ENCODE measurements at regions not wholly inside any gene's neighbourhood (a gene's known extent, or its start where the extent isn't known, plus 50 kb on each side); places are given as distances from the start of the nearest gene placed in this dataset.
"Not testable (repeated sequence)": the region's sequence is repeated elsewhere in the genome, so short reads cannot be mapped to it uniquely, and the experiment has no call there.

DNA sequence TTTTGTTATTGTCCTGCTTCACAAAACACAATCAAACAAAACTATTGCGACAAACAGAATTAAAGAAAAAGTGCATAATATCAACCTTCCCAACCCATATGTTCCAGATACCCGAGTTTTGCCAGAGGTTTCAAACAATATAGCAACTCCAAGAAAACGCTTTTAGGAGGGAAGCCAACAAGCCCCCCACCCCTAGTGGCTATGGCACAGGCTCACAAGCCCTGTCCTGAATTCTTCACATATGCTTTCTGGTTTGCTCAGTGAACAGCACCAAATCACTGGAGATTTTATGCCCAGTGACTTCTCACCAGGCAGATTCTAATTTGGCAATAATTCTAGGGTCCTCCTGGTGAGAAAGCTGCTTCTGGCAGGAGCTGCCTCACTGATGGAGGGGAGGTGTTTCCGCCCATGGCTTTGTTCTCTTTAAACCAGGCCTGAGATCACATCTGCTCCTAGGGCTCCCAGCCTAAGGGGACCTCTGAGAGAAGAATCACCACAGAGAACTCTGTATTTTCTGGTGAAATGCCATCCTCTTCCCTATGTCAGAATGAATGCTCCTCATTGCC, 1982.4 kb downstream of the EFNA5 start:
- no peak for DNase-seq (ENCODE audit: low read depth)

DNA sequence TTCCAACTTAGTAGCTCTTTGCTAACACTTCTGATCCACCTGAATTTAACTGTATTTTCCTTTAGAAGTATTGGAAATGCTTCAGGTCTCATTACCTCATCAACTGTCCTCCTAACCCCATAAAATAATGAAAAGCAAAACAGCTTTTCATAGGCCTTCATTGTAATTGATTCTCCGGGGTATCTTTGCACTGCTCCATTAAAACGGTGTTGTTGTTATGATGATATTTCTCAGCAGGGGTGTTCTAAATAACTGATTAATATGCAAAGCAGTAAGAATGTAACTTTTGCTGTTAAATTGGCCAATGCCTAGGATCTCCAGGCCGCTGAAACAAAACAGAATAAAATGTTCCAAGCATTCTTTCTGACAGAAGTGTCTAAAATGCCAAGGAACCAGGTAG, 1983.2 kb downstream of the EFNA5 start:
- no peak for DNase-seq (ENCODE audit: low read depth)

DNA sequence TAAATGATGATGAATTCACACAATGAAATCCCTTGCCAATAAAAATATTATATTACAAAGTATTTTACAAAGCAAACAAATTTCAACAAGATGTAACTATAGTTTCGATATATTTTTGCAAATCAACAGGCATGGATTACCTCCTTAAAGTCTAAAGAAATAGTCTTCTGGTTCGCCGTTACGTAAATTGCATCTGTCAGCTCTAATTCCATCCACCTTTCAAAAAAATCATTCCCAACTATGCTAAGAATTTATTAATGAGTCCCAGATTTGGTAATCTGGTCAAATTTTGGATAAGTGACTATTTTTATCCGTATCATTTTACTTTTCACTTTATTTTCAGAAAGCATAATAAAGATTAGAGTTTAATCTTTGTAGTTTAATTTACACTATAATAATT, 1984.9 kb downstream of the EFNA5 start:
- DNase-seq (ENCODE audit: low read depth), result no peak

DNA sequence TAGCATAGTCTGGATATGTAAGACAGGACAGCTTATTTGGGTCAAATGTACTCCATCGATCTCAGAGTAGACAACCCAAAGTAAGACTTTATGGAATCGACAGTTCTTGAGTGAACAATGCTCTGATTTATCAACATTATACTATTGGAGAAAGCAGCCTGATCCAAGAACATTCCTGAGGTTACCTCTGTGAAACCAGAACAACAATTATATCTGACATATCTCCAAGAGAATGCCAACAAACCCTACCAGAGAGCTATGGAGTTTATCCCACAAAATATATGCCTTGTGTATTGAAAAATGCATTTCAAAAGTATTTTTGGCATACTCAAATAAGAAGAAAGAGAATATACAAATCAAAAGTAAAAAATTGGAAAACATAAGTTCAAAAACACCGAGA, 1985.9 kb downstream of the EFNA5 start:
- no peak for DNase-seq (ENCODE audit: low read depth)

DNA sequence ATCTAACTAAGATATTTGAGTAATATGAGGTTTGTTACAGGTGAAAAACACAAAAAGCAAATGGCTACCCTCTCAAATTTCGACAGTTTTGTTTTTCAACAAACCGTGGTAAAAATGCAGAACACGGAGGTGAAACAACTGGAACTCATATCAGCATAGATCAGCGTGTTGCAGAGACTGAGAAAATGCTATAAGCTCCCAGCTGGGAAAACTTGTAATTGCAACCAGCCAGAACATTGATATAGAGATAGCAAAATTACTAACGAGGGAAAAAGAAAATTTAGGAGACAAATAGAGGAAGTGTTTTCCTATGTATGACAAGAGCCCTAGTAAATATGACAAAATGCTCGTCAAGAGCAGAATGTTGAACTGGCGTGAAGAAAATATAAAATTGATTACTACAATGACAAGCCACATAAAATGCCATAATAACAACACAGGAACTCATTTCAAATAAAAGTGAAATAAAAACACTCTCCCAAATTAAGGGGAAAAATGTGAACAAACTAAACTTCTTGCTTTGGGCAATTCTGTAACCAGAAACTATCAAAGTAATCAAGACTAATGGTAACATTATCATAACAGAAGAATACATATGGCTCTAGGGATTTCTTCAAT, 1989.8 kb downstream of the EFNA5 start:
- DNase-seq (ENCODE audit: low read depth), result no peak

DNA sequence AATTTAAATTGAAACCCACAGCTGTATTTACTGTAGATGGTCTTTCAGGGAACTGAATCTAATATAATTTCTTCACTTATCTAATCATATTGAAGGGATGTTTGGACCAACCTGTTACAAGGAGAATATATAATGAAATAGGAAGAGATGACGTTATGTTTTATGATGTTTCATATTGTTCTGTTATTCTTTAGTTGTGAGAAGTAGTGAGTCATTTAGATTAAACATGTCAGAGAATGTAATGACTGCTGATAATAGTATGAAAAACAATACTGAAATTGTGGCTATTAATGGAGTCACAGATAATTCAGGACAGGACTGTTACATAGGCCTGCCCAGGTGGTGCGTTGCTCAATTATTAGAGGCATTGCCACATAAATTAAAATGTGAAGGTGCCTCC, 1993.4 kb downstream of the EFNA5 start:
- no peak for DNase-seq (ENCODE audit: low read depth)

DNA sequence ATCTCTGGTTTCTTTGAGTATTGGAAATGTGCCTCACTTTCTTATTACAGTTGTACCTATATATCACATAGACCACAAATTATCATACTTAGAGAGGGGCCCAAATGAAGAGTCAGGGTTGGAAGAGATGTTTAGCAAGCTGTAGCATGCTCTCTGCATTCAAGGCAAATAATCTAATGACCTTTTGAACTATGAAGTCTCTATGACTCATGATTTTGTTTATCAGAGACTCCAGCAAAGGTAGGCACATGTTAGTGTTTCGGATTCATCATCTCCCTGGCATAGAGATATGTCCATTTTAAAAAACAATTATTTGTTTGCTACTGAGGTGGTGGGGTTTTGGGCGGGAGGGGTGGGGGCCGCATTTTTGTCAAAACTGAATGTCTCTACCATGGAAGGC, 2000.1 kb downstream of the EFNA5 start:
- DNase-seq (ENCODE audit: low read depth), result no peak

DNA sequence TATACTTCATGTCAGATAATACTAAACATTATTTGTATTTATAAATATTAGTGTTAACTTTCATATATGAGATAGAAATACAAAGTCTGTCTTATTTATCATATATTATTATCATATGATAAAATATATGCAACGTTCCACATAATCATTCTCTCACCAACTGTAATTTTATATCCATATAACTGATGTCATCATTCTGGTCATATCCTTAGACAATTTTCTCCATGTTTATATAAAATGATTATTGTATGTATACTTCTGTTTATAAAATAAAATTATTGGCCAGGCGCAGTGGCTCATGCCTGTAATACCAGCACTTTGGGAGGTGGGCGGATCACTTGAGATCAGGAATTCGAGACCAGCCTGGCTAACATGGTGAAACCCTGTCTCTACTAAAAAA, 2007.1 kb downstream of the EFNA5 start:
- DNase-seq (ENCODE audit: low read depth), result no peak

DNA sequence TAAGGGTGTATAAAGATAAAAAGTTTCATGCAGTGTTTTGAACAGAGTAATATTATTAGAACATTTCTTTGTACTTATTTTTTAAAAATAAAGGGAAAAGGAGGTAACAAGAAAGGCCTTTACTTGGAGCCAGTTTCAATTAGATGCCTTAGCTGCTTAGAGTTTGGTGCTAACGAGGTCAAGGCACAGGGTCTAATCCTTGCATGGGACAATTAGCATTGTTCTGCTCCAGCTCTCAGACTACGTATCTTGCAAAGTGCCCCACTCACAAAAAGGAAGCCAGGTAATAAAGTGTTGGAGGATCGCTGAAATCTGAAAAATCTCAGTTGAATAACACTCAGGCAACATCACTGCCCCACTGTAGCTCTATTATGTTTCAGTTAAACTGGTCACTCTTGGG, 2011.3 kb downstream of the EFNA5 start:
- no peak for DNase-seq (ENCODE audit: low read depth)

DNA sequence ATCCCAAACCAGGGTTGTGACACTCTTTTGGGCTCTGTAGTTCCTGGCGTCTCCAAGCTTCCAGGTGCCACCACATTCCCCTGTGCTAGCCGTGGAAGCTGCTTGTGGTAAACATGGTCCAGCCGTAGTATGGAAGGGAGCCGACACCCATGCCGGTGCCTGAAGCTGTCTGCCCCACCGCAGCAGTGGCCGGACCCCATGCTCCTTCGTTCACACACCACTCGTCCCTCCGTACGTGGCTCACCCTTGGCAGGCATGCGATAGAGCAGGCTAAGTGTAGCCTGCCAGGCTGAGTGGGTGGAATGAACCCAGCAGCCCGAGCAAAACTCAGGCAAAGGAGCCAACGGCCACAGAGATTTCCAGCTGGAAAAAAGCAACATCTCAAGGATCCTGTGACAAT, 2030.4 kb downstream of the EFNA5 start:
- no peak for DNase-seq (ENCODE audit: low read depth)

DNA sequence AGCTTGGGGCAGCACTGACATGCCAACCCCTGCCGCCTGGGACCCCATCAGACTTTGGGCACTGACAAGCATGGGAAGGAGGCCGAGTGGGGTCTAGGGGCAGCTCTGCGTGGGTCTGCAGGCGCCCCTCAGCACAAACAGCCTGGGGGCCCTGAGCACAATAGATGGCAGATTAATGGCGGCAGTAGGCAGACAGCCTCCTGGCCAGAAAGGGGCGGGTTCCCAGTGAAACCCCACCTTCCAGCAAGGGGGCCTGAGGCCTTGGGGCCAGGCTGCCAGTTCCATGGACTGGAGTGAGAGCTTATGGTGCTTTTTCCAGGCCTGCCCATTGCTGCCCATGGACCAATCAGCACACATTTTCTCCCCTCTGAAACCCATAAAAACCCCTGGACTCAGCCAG, 2031.2 kb downstream of the EFNA5 start:
- no peak for DNase-seq (ENCODE audit: low read depth)

DNA sequence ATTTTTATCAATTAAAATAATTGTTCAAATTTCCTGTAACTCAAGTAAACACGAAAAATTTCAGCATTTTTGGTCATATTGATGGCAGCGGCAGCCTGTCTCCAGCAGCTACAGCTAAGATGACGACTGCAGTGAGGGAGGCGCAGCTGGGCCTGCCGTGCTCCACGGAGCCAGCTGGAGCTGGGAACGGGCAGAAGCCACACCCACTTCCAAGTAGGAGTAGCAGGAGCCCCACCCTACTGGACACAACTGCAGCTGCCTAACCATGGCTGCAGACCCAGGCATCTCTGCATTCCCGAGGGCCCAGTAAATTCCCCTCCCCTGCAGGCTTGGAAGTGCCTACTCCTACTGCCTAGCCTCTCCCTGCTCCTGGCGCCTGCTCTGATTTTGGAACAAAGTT, 2031.7 kb downstream of the EFNA5 start:
- no peak for DNase-seq (ENCODE audit: low read depth)

DNA sequence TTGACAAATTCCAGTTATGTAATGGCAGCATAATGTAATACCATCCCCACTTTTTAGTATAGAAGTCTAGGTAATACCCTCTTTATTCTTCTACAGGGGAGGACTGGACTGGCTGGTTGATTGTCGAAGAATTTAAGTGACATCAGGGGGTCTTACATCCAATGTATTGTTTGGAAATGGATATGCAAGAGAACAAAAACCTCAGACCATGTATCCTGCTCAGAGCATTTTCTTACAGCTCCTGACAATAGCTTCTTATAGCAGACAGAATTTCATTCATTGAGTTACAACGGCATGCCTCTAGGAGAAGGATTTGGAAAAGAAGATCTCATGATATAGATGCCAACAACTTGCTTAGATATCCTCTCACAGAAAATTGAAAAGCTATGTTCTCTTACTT, 2032.3 kb downstream of the EFNA5 start:
- no peak for DNase-seq (ENCODE audit: low read depth)

DNA sequence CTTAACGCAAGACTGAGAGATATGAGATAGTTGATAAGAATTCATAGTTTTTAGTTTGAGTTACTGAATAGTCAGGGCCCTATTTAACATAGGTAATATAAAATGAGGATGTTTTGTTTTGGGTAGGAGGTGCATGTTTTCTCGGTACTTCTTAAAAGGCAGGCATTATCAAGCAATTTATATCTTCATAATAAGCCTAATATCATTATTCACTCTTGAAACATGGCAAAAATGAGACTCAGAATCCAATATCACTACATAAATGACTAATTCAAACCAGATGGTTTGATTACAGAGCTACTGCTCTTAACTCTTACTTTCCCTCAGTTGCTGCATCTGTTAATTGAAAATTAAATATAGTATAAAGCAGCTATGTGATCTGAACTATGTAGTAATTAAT, 2038.7 kb downstream of the EFNA5 start:
- no peak for DNase-seq (ENCODE audit: low read depth)

DNA sequence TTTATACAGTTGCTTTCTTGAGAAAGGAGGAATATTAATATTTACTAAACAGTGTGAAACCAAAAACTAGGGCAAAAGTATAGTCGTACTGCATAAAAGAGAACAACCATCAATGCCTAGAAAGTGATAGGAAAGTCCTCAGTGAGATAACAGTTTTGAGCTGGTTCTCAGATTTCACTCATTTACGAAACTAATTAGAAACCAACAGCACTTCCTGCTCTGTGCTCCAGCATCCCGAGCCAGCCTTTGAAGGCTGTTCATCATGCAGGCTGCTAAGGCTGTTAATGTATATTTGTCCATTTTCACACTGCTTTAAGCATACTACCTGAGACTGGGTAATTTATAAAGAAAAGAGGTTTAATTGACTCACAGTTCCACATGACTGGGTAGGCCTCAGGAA, 2039.9 kb downstream of the EFNA5 start:
- DNase-seq (ENCODE audit: low read depth), result no peak

DNA sequence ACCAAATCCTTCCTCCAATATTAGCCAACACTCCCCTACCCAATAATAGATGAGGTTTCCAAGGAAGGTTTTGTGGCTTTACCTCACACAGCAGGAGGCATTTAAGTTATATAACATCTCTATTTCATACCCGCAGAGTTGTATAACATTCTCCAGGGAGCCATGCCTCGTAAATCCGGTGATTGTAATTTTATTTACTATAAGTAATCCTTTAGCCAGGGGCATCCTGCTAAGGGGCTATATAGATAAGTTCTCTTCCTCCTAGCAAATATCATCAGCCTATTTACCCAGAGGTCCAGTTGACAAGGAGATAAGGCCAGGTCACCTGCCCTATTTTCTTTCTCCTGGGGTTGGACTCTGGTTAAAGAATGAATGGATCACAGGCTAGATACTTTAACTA, 2051.0 kb downstream of the EFNA5 start:
- DNase-seq (ENCODE audit: low read depth), result no peak

DNA sequence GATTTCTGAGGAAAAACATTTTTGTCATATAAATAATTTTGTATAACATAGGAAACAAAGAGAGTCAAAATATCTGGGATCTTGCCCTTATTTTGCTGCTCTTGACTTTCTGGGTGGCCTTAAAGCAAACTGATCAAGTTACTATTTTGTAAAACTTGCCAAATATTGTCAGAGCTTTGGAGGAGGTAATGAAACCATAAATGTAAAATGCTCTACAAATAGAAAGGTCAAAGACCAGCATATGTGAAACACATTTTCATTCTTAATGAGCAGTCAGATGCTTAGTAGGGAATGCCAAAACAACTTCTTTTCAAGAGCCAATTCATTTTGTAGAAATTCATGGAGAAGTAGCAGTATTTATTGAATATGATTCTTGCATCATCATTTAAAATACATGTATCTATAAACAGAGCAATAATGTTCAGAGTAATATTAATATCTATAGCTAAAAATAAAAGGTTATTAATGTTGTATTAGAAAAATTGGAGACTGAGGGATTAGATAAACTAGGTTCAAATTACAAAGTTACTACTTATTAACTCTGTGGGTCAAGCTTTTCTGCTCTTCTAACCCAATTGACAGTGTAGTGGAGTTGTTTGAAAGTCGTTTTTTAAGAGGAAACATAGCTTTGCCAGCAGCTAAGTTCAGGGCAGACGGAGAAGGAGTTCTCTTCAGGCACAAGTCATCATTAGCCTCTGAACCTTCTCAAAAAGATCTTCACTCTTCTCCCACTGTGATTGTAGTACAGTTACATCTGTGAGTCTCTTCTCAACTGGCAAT, 2053.1 kb downstream of the EFNA5 start:
- no peak for DNase-seq (ENCODE audit: low read depth)

DNA sequence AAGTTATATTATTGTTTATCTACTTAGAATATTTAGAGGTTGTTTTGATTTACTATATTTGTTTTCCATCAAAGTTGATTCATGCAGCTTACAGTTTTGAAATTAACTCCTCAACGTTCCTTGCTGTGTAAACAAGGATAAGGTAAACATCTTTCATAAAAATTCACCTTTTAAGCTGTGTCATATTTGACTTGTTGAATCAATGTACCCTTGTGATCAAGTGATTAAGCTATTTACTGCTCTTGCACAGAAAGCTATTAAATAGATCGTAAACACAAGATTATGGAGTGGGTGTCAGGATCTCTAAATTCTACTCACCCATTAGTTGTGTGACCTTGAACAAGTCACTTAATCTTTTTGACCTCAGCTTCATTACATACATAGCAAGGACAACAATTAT, 2054.0 kb upstream of the NUDT12 start:
- DNase-seq (ENCODE audit: low read depth), result no peak

DNA sequence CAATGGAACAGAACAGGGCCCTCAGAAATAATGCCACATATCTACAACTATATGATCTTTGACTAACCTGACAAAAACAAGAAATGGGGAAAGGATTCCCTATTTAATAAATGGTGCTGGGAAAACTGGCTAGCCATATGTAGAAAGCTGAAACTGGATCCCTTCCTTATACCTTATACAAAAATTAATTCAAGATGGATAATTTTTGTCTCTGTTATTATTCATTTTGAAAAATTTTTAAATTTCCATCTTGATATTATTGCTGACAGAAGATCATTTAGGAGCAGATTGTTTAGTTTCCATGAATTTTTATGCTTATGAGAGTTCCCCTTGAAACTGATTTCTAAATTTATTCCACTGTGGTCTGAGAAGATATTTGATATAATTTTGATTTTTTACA, 2039.8 kb upstream of the NUDT12 start:
- not testable (repeated sequence) for DNase-seq (ENCODE audit: low read depth)

DNA sequence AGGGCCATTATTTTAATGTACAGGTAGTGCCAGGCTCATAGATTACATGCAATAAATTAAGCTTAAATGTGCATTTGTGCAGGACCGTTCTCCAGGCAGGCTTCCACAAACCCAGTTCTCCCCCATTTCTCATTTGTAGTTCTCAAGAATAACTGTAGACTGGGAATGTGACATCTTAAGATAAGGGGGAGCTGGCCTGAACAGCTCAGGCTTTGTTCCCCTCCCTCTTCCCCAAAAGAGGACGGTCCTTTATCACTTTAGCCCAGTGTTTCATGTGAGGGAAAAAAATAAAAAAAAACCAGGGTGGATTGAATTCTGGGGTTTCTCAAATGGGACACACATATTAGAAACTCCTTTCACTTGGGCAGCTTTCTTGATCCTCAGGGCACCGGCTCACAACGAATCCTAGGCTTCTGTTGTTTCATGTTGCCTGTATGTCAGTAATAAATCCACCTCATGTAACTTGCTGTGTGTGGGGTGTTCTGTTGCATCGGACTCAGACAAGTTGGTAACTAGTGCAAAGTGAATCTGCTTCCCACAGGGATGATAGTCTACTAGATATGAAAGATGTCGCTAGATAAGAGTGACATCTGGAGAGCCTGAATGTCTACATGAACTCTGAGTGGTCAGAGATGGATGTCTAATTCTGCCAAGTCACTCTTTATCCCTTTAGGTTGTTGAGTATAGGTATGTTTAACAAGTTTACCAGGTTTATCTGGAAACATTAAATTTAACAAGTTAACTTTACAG, 2030.6 kb upstream of the NUDT12 start:
- no peak for DNase-seq (ENCODE audit: low read depth)

DNA sequence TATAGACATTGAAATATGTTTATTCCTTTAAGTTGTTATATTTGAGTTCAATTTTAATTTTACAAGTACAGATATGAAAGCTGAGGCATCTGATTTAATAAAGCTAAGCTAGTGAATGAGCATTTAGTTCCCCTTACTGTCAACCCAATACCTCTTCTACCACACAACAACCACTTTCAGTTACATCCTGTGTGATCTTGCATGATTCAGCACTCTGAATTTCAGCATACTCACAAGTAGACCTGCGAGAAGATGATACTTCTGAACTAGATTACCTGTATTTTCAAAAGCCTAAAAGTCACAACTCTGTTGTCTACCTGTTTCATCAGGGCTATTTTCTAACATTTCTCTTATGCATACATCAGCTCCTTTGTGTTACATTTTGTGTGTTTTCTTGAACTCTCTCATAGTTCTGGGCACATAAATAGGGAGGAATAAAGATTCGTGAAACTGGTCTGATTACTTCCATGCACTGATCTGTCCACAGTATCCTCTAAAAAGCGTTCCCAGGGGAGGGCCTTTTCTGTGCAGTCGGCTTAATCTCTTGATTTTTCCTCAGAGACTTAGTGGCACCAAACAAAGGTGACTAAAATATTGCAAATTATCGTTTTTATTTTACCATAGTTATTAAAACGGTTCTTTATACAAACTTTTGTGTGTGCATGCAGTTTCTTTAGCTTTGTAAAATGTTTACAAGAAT, 2025.5 kb upstream of the NUDT12 start:
- no peak for DNase-seq (ENCODE audit: low read depth)

DNA sequence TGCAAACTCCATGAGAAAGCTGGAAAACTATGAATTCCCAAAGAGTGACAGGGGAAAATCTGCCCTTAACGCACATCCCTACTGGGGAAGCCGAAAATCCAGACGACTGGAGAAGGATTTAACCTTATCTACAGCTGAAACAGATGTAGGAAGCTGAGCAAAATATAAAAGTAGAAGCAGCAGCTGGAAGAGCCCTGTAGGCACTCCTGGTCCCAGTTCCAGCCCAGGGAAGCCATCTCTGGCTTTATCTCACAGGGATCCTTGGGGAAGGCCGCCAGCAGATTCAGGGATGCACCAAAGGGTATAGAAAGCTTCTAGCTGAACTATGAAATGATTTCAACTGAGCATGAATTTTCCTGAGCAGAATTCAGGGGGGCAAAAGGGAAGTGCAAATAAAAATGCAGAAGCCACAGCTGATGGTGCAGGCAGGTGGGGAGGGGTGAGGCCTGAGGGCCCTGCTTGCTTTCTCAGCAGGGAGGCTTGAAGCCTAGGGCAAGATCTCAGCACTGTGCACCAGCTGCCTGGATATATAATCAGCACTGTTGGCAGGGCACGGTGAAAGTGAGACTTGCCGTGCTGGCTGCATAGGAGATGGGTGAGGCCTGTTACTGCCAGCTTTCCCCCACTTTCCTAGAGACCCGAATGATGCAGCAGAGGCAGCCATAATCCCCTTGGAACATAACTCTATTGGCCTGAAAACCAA, 2019.5 kb upstream of the NUDT12 start:
- DNase-seq (ENCODE audit: low read depth), result no peak

Data from fibroblast of gingiva (primary cell).